H1 (cell line): ENCODE measurements at regions not wholly inside any gene's neighbourhood (a gene's known extent, or its start where the extent isn't known, plus 50 kb on each side); places are given as distances from the start of the nearest gene placed in this dataset.

ENCODE experiments used
- CTCF ChIA-PET: fragments of 300-600 bp; sonication (Branson Sonifier 250); formaldehyde crosslinking; loops from one replicate; lab custom pipeline; 2021; ENCODE audit not compliant: partially characterized antibody; lab: Charles Lee
- POLR2A ChIA-PET: fragments of 300-600 bp; sonication (Branson Sonifier 250); formaldehyde crosslinking; loops from one replicate; lab custom pipeline; 2021; ENCODE audit warnings: inconsistent platforms; ENCODE audit not compliant: partially characterized antibody; lab: Charles Lee
- DNase-seq, 2 experiments: peaks; one replicate each; pipeline versions ENCODE4 v3.0.0 to v3.0.0-alpha.2; 2010 to 2022; ENCODE audit warnings: low spot score in 2 of 2, low read depth in 1 of 2, mixed read lengths in 1 of 2
- FAIRE-seq: peaks from 2 replicates; lab custom pipeline; 2011; peaks lifted over from hg19 to GRCh38; lab: Jason Lieb, UNC
- H2AFZ ChIP-seq: 2 replicates; pipeline ENCODE4 v1.8.1; 2012; ENCODE audit warnings: low read length, inconsistent platforms
- H2AK5ac ChIP-seq: 2 replicates; pipeline ENCODE4 v1.6.1; 2013; ENCODE audit warnings: low read depth, low read length
- H2BK120ac ChIP-seq: replicated peaks from 2 replicates; pipeline ENCODE3; 2013; ENCODE audit warnings: low read depth, low read length, inconsistent platforms
- H2BK12ac ChIP-seq: 2 replicates; pipeline ENCODE4 v1.6.1; 2013; ENCODE audit warnings: low read depth, low read length
- H2BK15ac ChIP-seq: 2 replicates; pipeline ENCODE4 v1.6.1; 2013; ENCODE audit warnings: low read length
- H2BK20ac ChIP-seq: 2 replicates; pipeline ENCODE4 v1.6.1; 2013; ENCODE audit warnings: low read length
- H2BK5ac ChIP-seq: 2 replicates; pipeline ENCODE4 v1.6.1; 2013; ENCODE audit warnings: low read depth, low read length
- H3K14ac ChIP-seq: 2 replicates; pipeline ENCODE4 v1.6.1; 2013; ENCODE audit warnings: inconsistent platforms; ENCODE audit not compliant: insufficient read length
- H3K18ac ChIP-seq: 2 replicates; pipeline ENCODE4 v1.6.1; 2013; ENCODE audit warnings: low read length; ENCODE audit errors: extremely low read depth
- H3K23ac ChIP-seq: 2 replicates; pipeline ENCODE4 v1.6.1; 2013; ENCODE audit warnings: inconsistent platforms; ENCODE audit not compliant: insufficient read length
- H3K23me2 ChIP-seq: 2 replicates; pipeline ENCODE4 v1.6.1; 2013; ENCODE audit warnings: low read depth, low read length
- H3K27ac ChIP-seq: 2 replicates; pipeline ENCODE4 v1.6.1; 2011; ENCODE audit warnings: low read depth, low read length, inconsistent platforms
- H3K27me3 ChIP-seq, 4 experiments: replicated peaks in 1 of 4; 1 replicate in 1 of 4; 2 replicates in 3 of 4; pipeline versions ENCODE4 v1.6.1 to v1.8.1; 2011 to 2013; ENCODE audit warnings: low read length in 3 of 4, mild to moderate bottlenecking in 3 of 4, inconsistent platforms in 2 of 4, mixed read lengths in 2 of 4, moderate library complexity in 1 of 4; ENCODE audit not compliant: control insufficient read depth in 3 of 4, insufficient read depth in 3 of 4; ENCODE audit errors: extremely low read depth in 1 of 4
- H3K36me3 ChIP-seq, 4 experiments: 2 replicates each; pipeline versions ENCODE4 v1.6.1 to v1.8.1; 2011 to 2013; ENCODE audit warnings: mild to moderate bottlenecking in 4 of 4, low read length in 3 of 4, moderate library complexity in 2 of 4, control low read depth in 1 of 4, inconsistent platforms in 1 of 4; ENCODE audit not compliant: insufficient read depth in 4 of 4, control insufficient read depth in 2 of 4
- H3K4ac ChIP-seq: replicated peaks from 2 replicates; pipeline ENCODE3; 2013; ENCODE audit warnings: low read length, low read depth, mixed read lengths, inconsistent platforms; ENCODE audit not compliant: insufficient read length
- H3K4me1 ChIP-seq, 4 experiments: replicated peaks in 1 of 4; 1 replicate in 1 of 4; 2 replicates in 3 of 4; pipeline versions ENCODE4 v1.6.1 to v1.8.1; 2011 to 2013; ENCODE audit warnings: low read length in 3 of 4, inconsistent platforms in 2 of 4, mixed read lengths in 1 of 4; ENCODE audit not compliant: insufficient read depth in 4 of 4, control insufficient read depth in 3 of 4
- H3K4me2 ChIP-seq, 2 experiments: 2 replicates each; pipeline versions ENCODE4 v1.6.1 to v1.8.1; 2011 to 2013; ENCODE audit warnings: low read depth in 2 of 2, low read length in 2 of 2, control low read depth in 1 of 2, inconsistent platforms in 1 of 2, mild to moderate bottlenecking in 1 of 2; ENCODE audit not compliant: insufficient read depth in 1 of 2
- H3K4me3 ChIP-seq, 4 experiments: fragments of 200-600, 300-600 bp in 1 of 4; sonication (generic), shearing (Covaris generic), sonication (Bioruptor Twin) in 1 of 4; 2 replicates each; pipeline versions ENCODE4 v1.5.1 to v1.8.1; 2011 to 2016; ENCODE audit warnings: low read length in 4 of 4, low read depth in 3 of 4, control low read depth in 2 of 4, inconsistent platforms in 2 of 4, mild to moderate bottlenecking in 2 of 4, mixed read lengths in 1 of 4, moderate library complexity in 1 of 4; ENCODE audit not compliant: insufficient read depth in 2 of 4; ENCODE audit errors: extremely low read depth in 1 of 4
- H3K56ac ChIP-seq: replicated peaks from 2 replicates; pipeline ENCODE3; 2013; ENCODE audit warnings: low read depth, mild to moderate bottlenecking, mixed read lengths, low read length, inconsistent platforms; ENCODE audit not compliant: insufficient read length
- H3K79me1 ChIP-seq: 2 replicates; pipeline ENCODE4 v1.6.1; 2013; ENCODE audit warnings: low read depth, low read length, control low read depth
- H3K79me2 ChIP-seq, 2 experiments: 2 replicates each; pipeline versions ENCODE4 v1.6.1 to v1.8.1; 2012 to 2013; ENCODE audit warnings: low read length in 2 of 2, mild to moderate bottlenecking in 2 of 2, inconsistent platforms in 1 of 2; ENCODE audit not compliant: insufficient read depth in 2 of 2, control insufficient read depth in 1 of 2
- H3K9ac ChIP-seq, 4 experiments: replicated peaks in 1 of 4; 1 replicate in 1 of 4; 2 replicates in 3 of 4; pipeline versions ENCODE4 v1.6.1 to v1.8.1; 2011 to 2013; ENCODE audit warnings: low read depth in 3 of 4, low read length in 3 of 4, control low read depth in 2 of 4, mild to moderate bottlenecking in 2 of 4, moderate library complexity in 2 of 4, inconsistent platforms in 1 of 4; ENCODE audit errors: extremely low read depth in 1 of 4
- H3K9me3 ChIP-seq, 2 experiments: 2 replicates each; pipeline versions ENCODE4 v1.6.1 to v1.8.1; 2012 to 2013; ENCODE audit warnings: mild to moderate bottlenecking in 2 of 2, moderate library complexity in 2 of 2, control low read depth in 1 of 2, inconsistent platforms in 1 of 2, low read depth in 1 of 2, low read length in 1 of 2, mixed read lengths in 1 of 2; ENCODE audit not compliant: insufficient read depth in 2 of 2
- H4K20me1 ChIP-seq, 2 experiments: replicated peaks in 1 of 2; 2 replicates each; pipeline versions ENCODE3 to v1.8.1; 2011 to 2013; ENCODE audit warnings: inconsistent platforms in 2 of 2, low read length in 2 of 2, mild to moderate bottlenecking in 1 of 2; ENCODE audit not compliant: insufficient read depth in 2 of 2, control insufficient read depth in 1 of 2
- H4K5ac ChIP-seq: 2 replicates; pipeline ENCODE4 v1.6.1; 2013; ENCODE audit warnings: low read length, low read depth, mixed read lengths, inconsistent platforms; ENCODE audit not compliant: insufficient read length
- H4K8ac ChIP-seq: 2 replicates; pipeline ENCODE4 v1.8.0; 2013; ENCODE audit warnings: mild to moderate bottlenecking, moderate library complexity, low read length, inconsistent platforms; ENCODE audit not compliant: insufficient read depth; ENCODE audit errors: extremely low read depth
- H4K91ac ChIP-seq: replicated peaks from 2 replicates; pipeline ENCODE3; 2013; ENCODE audit warnings: low read length, mixed read lengths, inconsistent platforms; ENCODE audit not compliant: insufficient read length
- CEBPB ChIP-seq: IDR thresholded peaks from 2 replicates; pipeline ENCODE4 v1.6.1; 2012; ENCODE audit warnings: low read depth, low read length
- CTBP2 ChIP-seq: IDR thresholded peaks from 2 replicates; pipeline ENCODE4 v1.7.0; 2011; ENCODE audit warnings: borderline replicate concordance, mild to moderate bottlenecking, moderate library complexity, mixed read lengths, low read length; ENCODE audit not compliant: insufficient read depth, insufficient read length
- E2F6 ChIP-seq: IDR thresholded peaks from 2 replicates; pipeline ENCODE4 v1.6.1; 2012; ENCODE audit warnings: inconsistent platforms
- FOSL1 ChIP-seq: IDR thresholded peaks from 2 replicates; pipeline ENCODE4 v1.6.1; 2011; ENCODE audit warnings: mild to moderate bottlenecking, low read depth, low read length, moderate library complexity; ENCODE audit not compliant: insufficient read depth
- GABPA ChIP-seq: IDR thresholded peaks from 2 replicates; pipeline ENCODE4 v1.6.1; 2011; ENCODE audit warnings: mild to moderate bottlenecking, low read length, moderate library complexity, borderline replicate concordance; ENCODE audit not compliant: insufficient read depth
- KDM4A ChIP-seq: IDR thresholded peaks from one replicate; pipeline ENCODE4 v1.7.1; 2012; ENCODE audit warnings: low read depth, mild to moderate bottlenecking, moderate library complexity, low read length, inconsistent platforms; ENCODE audit not compliant: severe bottlenecking
- POLR2A ChIP-seq, 2 experiments: IDR thresholded peaks; 1 replicate in 1 of 2; 2 replicates in 1 of 2; pipeline ENCODE4 v1.6.1; 2011; ENCODE audit warnings: low read depth in 2 of 2, low read length in 2 of 2, mild to moderate bottlenecking in 2 of 2; ENCODE audit errors: control extremely low read depth in 1 of 2
- RAD21 ChIP-seq, 2 experiments: IDR thresholded peaks in 1 of 2; conservative IDR thresholded peaks in 1 of 2; 2 replicates each; pipeline ENCODE4 v1.6.1; 2011; ENCODE audit warnings: low read depth in 2 of 2, low read length in 2 of 2, improper control_type of control experiment in 1 of 2, inconsistent platforms in 1 of 2, mild to moderate bottlenecking in 1 of 2, moderate library complexity in 1 of 2
- SP2 ChIP-seq: IDR thresholded peaks from 2 replicates; pipeline ENCODE4 v1.6.1; 2012; ENCODE audit warnings: mild to moderate bottlenecking, low read length, inconsistent platforms
- SP4 ChIP-seq: IDR thresholded peaks from 2 replicates; pipeline ENCODE4 v1.6.1; 2012; ENCODE audit warnings: low read length, inconsistent platforms
- SRF ChIP-seq: IDR thresholded peaks from 2 replicates; pipeline ENCODE4 v1.6.1; 2011; ENCODE audit warnings: mild to moderate bottlenecking, low read depth, low read length, moderate library complexity
- YY1 ChIP-seq: IDR thresholded peaks from 2 replicates; pipeline ENCODE4 v1.6.1; 2011; ENCODE audit warnings: low read depth, mild to moderate bottlenecking, low read length
- WGBS, 2 experiments: shearing (Covaris generic) in 1 of 2; methylation state at CpG; one replicate each; pipeline versions ENCODE4 v1.1.6 to v1.1.7; 2013 to 2015; ENCODE audit warnings: low lambda C conversion rate in 2 of 2, mixed read lengths in 2 of 2, inconsistent platforms in 1 of 2, low coverage in 1 of 2, missing lambda C conversion rate in 1 of 2; ENCODE audit not compliant: insufficient replicate concordance in 2 of 2, insufficient coverage in 1 of 2, insufficient read length in 1 of 2; ENCODE audit errors: extremely low coverage in 1 of 2, missing lambda C conversion rate in 1 of 2; 5-methylcytosine and 5-hydroxymethylcytosine counted together
- TF ChIP-seq, protein P1 (sequence below): IDR thresholded peaks from 2 replicates; pipeline ENCODE4 v1.6.1; 2011; ENCODE audit warnings: low read length, improper control_type of control experiment

GRCh38 chr2:128726911-128727310, 408.2 kb upstream of the HS6ST1 start:
- FAIRE-seq (no peak), DNase-seq (no peak)
- Histone ChIP-seq H3K9ac (no peak overlapping the region), H4K20me1 (no peaks in the 10 kb centered on the region), H3K27me3 (no peaks in the 10 kb centered on the region), H2AFZ (no peak overlapping the region), H2BK5ac (no peak overlapping the region), H3K79me2 (no peaks in the 10 kb centered on the region), H3K4me1 (no peaks in the 10 kb centered on the region; a peak in 1 of 7 replicates), H2AK5ac (no peak overlapping the region), H3K23me2 (no peaks in the 10 kb centered on the region), H3K4me2 (no peak overlapping the region), H2BK15ac (no peak overlapping the region), H3K18ac (no peak overlapping the region), H3K79me1 (no peaks in the 10 kb centered on the region), H2BK20ac (no peak overlapping the region), H3K4me3 (no peak overlapping the region), H3K9me3 (peaks cover 0 to 3% of the 10 kb centered on the region in 2 experiments; a peak in 1 of 4 replicates), H4K8ac (no peak overlapping the region), H4K5ac (no peak overlapping the region), H2BK12ac (no peak overlapping the region), H4K91ac (no peak overlapping the region), H3K23ac (no peak overlapping the region), H2BK120ac (no peak overlapping the region), H3K36me3 (no peaks in the 10 kb centered on the region), H3K27ac (no peak overlapping the region), H3K4ac (no peak overlapping the region), H3K56ac (no peak overlapping the region), H3K14ac (no peak overlapping the region)
- ChIA-PET POLR2A (no interaction called here), CTCF (interaction anchor here (0.7 to 3.9 kb wide), 6 partner anchors 9 to 549 kb away, joined by 3 to 23 read pairs (median 3); no protein-coding TSS in a partner anchor)
- 93% methylated on average over 4 of the region's 4 CpGs; no CpG with 5 or more reads in 1 of the 2 experiments for WGBS, 2 experiments
- no peak for TF ChIP-seq POLR2A (IDR thresholded peaks at IDR 0.05; ENCODE audit: control extremely low read depth in 1 of 2, low read depth in 2 of 2, low read length in 2 of 2)
- no peak for TF ChIP-seq KDM4A
- no peak for TF ChIP-seq FOSL1
- TF ChIP-seq SP4 = no peak
- TF ChIP-seq YY1 = no peak
- no peak for TF ChIP-seq RAD21 (IDR thresholded peaks at IDR 0.05 in 1 of 2, conservative IDR thresholded peaks at IDR 0.05 in 1 of 2; ENCODE audit: low read depth in 2 of 2, low read length in 2 of 2)
- TF ChIP-seq SP2 = no peak
- no peak for TF ChIP-seq GABPA
- TF ChIP-seq E2F6 = no peak
- TF ChIP-seq CEBPB = no peak
- TF ChIP-seq, protein P1, sequence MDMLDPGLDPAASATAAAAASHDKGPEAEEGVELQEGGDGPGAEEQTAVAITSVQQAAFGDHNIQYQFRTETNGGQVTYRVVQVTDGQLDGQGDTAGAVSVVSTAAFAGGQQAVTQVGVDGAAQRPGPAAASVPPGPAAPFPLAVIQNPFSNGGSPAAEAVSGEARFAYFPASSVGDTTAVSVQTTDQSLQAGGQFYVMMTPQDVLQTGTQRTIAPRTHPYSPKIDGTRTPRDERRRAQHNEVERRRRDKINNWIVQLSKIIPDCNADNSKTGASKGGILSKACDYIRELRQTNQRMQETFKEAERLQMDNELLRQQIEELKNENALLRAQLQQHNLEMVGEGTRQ = no peak
- TF ChIP-seq SRF = no peak
- no peak for TF ChIP-seq CTBP2
